ENCODE measurements at regions not wholly inside any gene's neighbourhood (a gene's known extent, or its start where the extent isn't known, plus 50 kb on each side); places are given as distances from the start of the nearest gene placed in this dataset.

DNA sequence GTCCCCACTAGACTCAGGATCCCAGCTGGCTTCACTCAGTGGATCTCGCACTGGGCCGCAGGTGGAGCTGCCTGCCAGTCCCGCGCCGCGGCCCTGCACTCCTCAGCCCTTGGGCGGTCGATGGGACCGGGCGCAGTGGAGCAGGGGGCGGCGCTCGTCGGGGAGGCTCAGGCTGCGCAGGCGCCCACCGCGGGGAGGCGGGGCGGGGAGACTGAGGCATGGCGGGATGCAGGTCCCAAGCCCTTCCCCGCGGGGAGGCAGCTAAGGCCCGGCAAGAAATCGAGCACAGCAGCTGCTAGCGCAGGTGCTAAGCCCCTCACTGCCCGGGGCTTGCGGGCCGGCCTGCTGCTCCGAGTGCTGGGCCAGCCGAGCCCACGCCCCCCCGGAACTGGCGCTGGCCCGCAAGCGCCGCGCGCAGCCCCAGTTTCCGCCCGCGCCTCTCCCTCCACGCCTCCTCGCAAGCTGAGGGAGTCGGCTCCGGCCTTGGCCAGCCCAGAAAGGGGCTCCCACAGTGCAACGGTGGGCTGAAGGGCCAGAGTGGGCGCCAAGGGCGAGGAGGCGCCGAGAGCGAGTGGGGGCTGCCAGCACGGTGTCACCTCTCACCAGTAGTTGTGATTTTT lies 1038.0 kb downstream of the PCDH19 start:
- 40% methylated on average over 3 of the region's 53 CpGs for WGBS (ENCODE audit: missing lambda C conversion rate)

GRCh38 chrX:99353412-99353811 lies 1056.7 kb downstream of the PCDH19 start:
- H3K9me3 ChIP-seq: no peaks in the 10 kb centered on the region
- POLR2A ChIA-PET: no interaction called here
- FAIRE-seq (no peak), DNase-seq (ENCODE audit: low read depth in 1 of 2, low spot score in 1 of 2) (no peak), ATAC-seq (no peak)
- WGBS (ENCODE audit: missing lambda C conversion rate): 0% methylated on average over 1 of the region's 1 CpG
- TF ChIP-seq POLR2AphosphoS2 (conservative IDR thresholded peaks at IDR 0.05; ENCODE audit: low read length) (no peak), ESRRA (IDR thresholded peaks at IDR 0.05; ENCODE audit: borderline replicate concordance, low read length) (no peak), FOSB (CRISPR knock-in tag; IDR thresholded peaks at IDR 0.05) (no peak), SMC3 (IDR thresholded peaks at IDR 0.05) (no peak), KDM1A (IDR thresholded peaks at IDR 0.05; ENCODE audit: low read depth) (no peak), HOXB13 (CRISPR knock-in tag; IDR thresholded peaks at IDR 0.05; ENCODE audit: low read depth) (no peak), CBX8 (IDR thresholded peaks at IDR 0.05) (no peak)
- no peak overlapping the region for H3K4me2 ChIP-seq
- H3K4me3 ChIP-seq: no peak overlapping the region
- H3K27ac ChIP-seq: no peak overlapping the region
- CTCF ChIA-PET: no interaction called here
- H3K4me1 ChIP-seq: no peaks in the 10 kb centered on the region

More for the DNA sequence above, 1038.0 kb downstream of the PCDH19 start:
- TF ChIP-seq HDAC2 (IDR thresholded peaks at IDR 0.05): no peak
- TF ChIP-seq CBX2 (IDR thresholded peaks at IDR 0.05; ENCODE audit: borderline replicate concordance, low read depth): no peak
- TF ChIP-seq HES2 (IDR thresholded peaks at IDR 0.05): no peak
- TF ChIP-seq FOSB (CRISPR knock-in tag; IDR thresholded peaks at IDR 0.05): no peak
- TF ChIP-seq KDM5A (IDR thresholded peaks at IDR 0.05): no peak
- no peak for TF ChIP-seq SREBF2 (IDR thresholded peaks at IDR 0.05)
- no peak for TF ChIP-seq HOXB13 (CRISPR knock-in tag; IDR thresholded peaks at IDR 0.05; ENCODE audit: low read depth)
- TF ChIP-seq ZSCAN20 (CRISPR knock-in tag; IDR thresholded peaks at IDR 0.05): no peak
- TF ChIP-seq CHD2 (IDR thresholded peaks at IDR 0.05; ENCODE audit: low read length, partially characterized antibody): no peak
- TF ChIP-seq REST (IDR thresholded peaks at IDR 0.05): no peak
- TF ChIP-seq GATA3 (IDR thresholded peaks at IDR 0.05; ENCODE audit: borderline replicate concordance): no peak
- no peak for TF ChIP-seq BCL3 (IDR thresholded peaks at IDR 0.05)
- no peak for TF ChIP-seq MAFK (IDR thresholded peaks at IDR 0.05; ENCODE audit: partially characterized antibody)
- no peak for TF ChIP-seq EP300 (IDR thresholded peaks at IDR 0.05)
- TF ChIP-seq, protein P1, sequence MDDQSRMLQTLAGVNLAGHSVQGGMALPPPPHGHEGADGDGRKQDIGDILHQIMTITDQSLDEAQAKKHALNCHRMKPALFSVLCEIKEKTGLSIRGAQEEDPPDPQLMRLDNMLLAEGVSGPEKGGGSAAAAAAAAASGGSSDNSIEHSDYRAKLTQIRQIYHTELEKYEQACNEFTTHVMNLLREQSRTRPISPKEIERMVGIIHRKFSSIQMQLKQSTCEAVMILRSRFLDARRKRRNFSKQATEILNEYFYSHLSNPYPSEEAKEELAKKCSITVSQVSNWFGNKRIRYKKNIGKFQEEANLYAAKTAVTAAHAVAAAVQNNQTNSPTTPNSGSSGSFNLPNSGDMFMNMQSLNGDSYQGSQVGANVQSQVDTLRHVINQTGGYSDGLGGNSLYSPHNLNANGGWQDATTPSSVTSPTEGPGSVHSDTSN (IDR thresholded peaks at IDR 0.05): no peak
- no peak for TF ChIP-seq JUNB (IDR thresholded peaks at IDR 0.05)
- TF ChIP-seq TP53 (CRISPR knock-in tag; IDR thresholded peaks at IDR 0.05): no peak
- no peak for TF ChIP-seq NPAS2 (CRISPR knock-in tag; IDR thresholded peaks at IDR 0.05; ENCODE audit: borderline replicate concordance)
- Histone ChIP-seq H3K4me2 (no peak overlapping the region), H3K27ac (no peak overlapping the region), H3K4me1 (no peaks in the 10 kb centered on the region), H3K4me3 (no peak overlapping the region), H3K9me3 (no peaks in the 10 kb centered on the region)
- DNase-seq (ENCODE audit: low read depth in 1 of 2, low spot score in 1 of 2): no peak
- ATAC-seq: no peak
- CTCF ChIA-PET: no interaction called here
- FAIRE-seq: no peak
- POLR2A ChIA-PET: no interaction called here

All from A549 (cell line).